ENCODE measurements at regions not wholly inside any gene's neighbourhood (a gene's known extent, or its start where the extent isn't known, plus 50 kb on each side); places are given as distances from the start of the nearest gene placed in this dataset.

DNA sequence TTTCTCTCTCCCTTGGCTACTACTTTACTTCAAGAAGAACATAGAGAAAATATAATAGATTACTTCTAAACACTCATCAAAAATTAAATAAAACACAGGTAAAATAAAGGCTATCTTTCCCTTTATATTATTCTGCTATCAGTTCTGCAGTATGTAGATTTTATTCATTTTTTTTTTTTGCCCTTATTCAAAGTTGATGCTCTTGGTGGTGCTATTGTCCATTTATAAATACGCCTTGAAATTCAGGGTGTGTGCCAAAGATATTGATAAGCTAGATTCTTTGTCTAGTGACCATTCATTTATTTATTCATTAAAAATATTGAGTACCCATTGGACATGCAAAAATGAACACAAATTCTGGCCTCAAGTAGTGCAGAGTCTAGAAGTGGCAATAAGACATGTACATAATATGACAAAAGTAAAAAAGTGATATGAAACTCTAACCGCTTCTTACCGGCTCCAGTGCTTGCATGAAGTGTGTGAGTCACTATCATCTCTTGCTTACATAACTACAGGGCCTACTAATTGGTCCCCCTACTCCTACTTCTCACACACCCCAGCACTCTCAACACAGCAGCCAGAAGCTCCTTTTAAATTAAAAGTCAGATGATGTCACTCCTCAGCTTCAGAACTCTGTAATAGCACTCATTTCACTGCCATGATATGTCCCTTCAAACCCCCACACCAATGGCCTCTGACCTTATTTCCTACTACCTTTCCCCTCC, 208.3 kb upstream of the FANCL start:
- peak overlapping the region; percentile 40 for H4K91ac ChIP-seq (replicated peaks; ENCODE audit: insufficient read length, low read length)
- H2BK5ac ChIP-seq (ENCODE audit: low read depth, low read length): peak overlapping the region; percentile 36; the same call in 1 of the 2 replicates
- H4K20me1 ChIP-seq (replicated peaks in 1 of 2; ENCODE audit: control insufficient read depth in 1 of 2, insufficient read depth in 2 of 2, low read length in 2 of 2): no peaks in the 10 kb centered on the region
- H3K27me3 ChIP-seq (replicated peaks in 1 of 4; ENCODE audit: control insufficient read depth in 3 of 4, extremely low read depth in 1 of 4, insufficient read depth in 3 of 4, low read length in 3 of 4): no peaks in the 10 kb centered on the region
- peaks cover 0 to 7% (median 5%) of the 10 kb centered on the region in 4 experiments; a peak in 5 of 7 replicates for H3K4me1 ChIP-seq (replicated peaks in 1 of 4; ENCODE audit: control insufficient read depth in 3 of 4, insufficient read depth in 4 of 4, low read length in 3 of 4)
- no peak overlapping the region for H4K5ac ChIP-seq (ENCODE audit: insufficient read length, low read depth, low read length)
- H3K18ac ChIP-seq (ENCODE audit: extremely low read depth, low read length): peak overlapping the region; percentile 17; the same call in 1 of the 2 replicates
- WGBS, 2 experiments (ENCODE audit: extremely low coverage in 1 of 2, insufficient coverage in 1 of 2, insufficient read length in 1 of 2, insufficient replicate concordance in 2 of 2, low coverage in 1 of 2, low lambda C conversion rate in 2 of 2, missing lambda C conversion rate in 1 of 2): 75% methylated on average over 3 of the region's 3 CpGs; no CpG with 5 or more reads in 1 of the 2 experiments
- ChIA-PET CTCF (ENCODE audit: partially characterized antibody) (interaction anchor here (0.6 to 4.4 kb wide), 13 partner anchors 10 to 690 kb away, joined by 3 to 38 read pairs (median 4); no protein-coding TSS in a partner anchor), POLR2A (ENCODE audit: partially characterized antibody) (interaction anchor here (1.1 kb wide), 1 partner anchor 20 kb away, joined by 3 read pairs; no protein-coding TSS in a partner anchor)
- no peak overlapping the region; a peak in 1 of 4 replicates for H3K4me2 ChIP-seq (ENCODE audit: insufficient read depth in 1 of 2, low read depth in 2 of 2, low read length in 2 of 2)
- H3K14ac ChIP-seq (ENCODE audit: insufficient read length): no peak overlapping the region
- no peak overlapping the region for H3K9ac ChIP-seq (replicated peaks in 1 of 4; ENCODE audit: extremely low read depth in 1 of 4, low read depth in 3 of 4, low read length in 3 of 4)
- H2AFZ ChIP-seq (ENCODE audit: low read length): peak overlapping the region; percentile 78
- H3K79me2 ChIP-seq (ENCODE audit: control insufficient read depth in 1 of 2, insufficient read depth in 2 of 2, low read length in 2 of 2): no peaks in the 10 kb centered on the region
- H3K56ac ChIP-seq (replicated peaks; ENCODE audit: insufficient read length, low read depth, low read length): peak overlapping the region; percentile 13
- no peak overlapping the region for H4K8ac ChIP-seq (ENCODE audit: extremely low read depth, insufficient read depth, low read length)
- FAIRE-seq (no peak), DNase-seq (ENCODE audit: low read depth in 1 of 2, low spot score in 2 of 2) (no peak)
- H3K27ac ChIP-seq (ENCODE audit: low read depth, low read length): no peak overlapping the region; the same call in 1 of the 2 replicates
- H2BK120ac ChIP-seq (replicated peaks; ENCODE audit: low read depth, low read length): peak overlapping the region; percentile 30
- no peaks in the 10 kb centered on the region for H3K23me2 ChIP-seq (ENCODE audit: low read depth, low read length)
- H2AK5ac ChIP-seq (ENCODE audit: low read depth, low read length): no peak overlapping the region
- no peak overlapping the region for H3K4ac ChIP-seq (replicated peaks; ENCODE audit: insufficient read length, low read depth, low read length)
- H3K23ac ChIP-seq (ENCODE audit: insufficient read length): no peak overlapping the region
- H3K9me3 ChIP-seq (ENCODE audit: insufficient read depth in 2 of 2, low read depth in 1 of 2, low read length in 1 of 2): no peaks in the 10 kb centered on the region
- H3K4me3 ChIP-seq (ENCODE audit: extremely low read depth in 1 of 4, insufficient read depth in 2 of 4, low read depth in 3 of 4, low read length in 4 of 4): no peak overlapping the region; a peak in 1 of 8 replicates
- H2BK20ac ChIP-seq (ENCODE audit: low read length): no peak overlapping the region
- TF ChIP-seq CREB1 (IDR thresholded peaks at IDR 0.05) (no peak), RAD21 (IDR thresholded peaks at IDR 0.05 in 1 of 2, conservative IDR thresholded peaks at IDR 0.05 in 1 of 2; ENCODE audit: low read depth in 2 of 2, low read length in 2 of 2) (peak; percentile 49 to 50), JUND (IDR thresholded peaks at IDR 0.05; ENCODE audit: low read length) (peak; percentile 62; the same call in 1 of the 2 replicates)
- TF ChIP-seq, protein P1, sequence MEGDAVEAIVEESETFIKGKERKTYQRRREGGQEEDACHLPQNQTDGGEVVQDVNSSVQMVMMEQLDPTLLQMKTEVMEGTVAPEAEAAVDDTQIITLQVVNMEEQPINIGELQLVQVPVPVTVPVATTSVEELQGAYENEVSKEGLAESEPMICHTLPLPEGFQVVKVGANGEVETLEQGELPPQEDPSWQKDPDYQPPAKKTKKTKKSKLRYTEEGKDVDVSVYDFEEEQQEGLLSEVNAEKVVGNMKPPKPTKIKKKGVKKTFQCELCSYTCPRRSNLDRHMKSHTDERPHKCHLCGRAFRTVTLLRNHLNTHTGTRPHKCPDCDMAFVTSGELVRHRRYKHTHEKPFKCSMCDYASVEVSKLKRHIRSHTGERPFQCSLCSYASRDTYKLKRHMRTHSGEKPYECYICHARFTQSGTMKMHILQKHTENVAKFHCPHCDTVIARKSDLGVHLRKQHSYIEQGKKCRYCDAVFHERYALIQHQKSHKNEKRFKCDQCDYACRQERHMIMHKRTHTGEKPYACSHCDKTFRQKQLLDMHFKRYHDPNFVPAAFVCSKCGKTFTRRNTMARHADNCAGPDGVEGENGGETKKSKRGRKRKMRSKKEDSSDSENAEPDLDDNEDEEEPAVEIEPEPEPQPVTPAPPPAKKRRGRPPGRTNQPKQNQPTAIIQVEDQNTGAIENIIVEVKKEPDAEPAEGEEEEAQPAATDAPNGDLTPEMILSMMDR (IDR thresholded peaks at IDR 0.05; ENCODE audit: control extremely low read depth in 1 of 3, insufficient read depth in 1 of 3, low read depth in 1 of 3, low read length in 3 of 3): peak in 2 of 3 experiments; percentile 9 to 14; a peak in 2 of 4 replicates
- no peak overlapping the region for H2BK15ac ChIP-seq (ENCODE audit: low read length)
- 0 out of 2 replicates have a peak overlapping the region, but pooled peaks have one; percentile 21 for H2BK12ac ChIP-seq (ENCODE audit: low read depth, low read length)
- H3K36me3 ChIP-seq (ENCODE audit: control insufficient read depth in 2 of 4, insufficient read depth in 4 of 4, low read length in 3 of 4): no peaks in the 10 kb centered on the region
- no peaks in the 10 kb centered on the region for H3K79me1 ChIP-seq (ENCODE audit: low read depth, low read length)
